H9 (cell line): ENCODE measurements at regions not wholly inside any gene's neighbourhood (a gene's known extent, or its start where the extent isn't known, plus 50 kb on each side); places are given as distances from the start of the nearest gene placed in this dataset.

Source experiments
- DNase-seq: peaks from one replicate; pipeline ENCODE4 v3.0.0-alpha.2; 2017
- H2AFZ ChIP-seq: one replicate; pipeline ENCODE4 v1.6.1; 2013; ENCODE audit warnings: mild to moderate bottlenecking, low read length, control low read depth, moderate library complexity
- H2AK5ac ChIP-seq: 2 replicates; pipeline ENCODE4 v1.6.1; 2013; ENCODE audit warnings: low read length, control low read depth, mixed read lengths; ENCODE audit not compliant: insufficient read length
- H2BK120ac ChIP-seq: one replicate; pipeline ENCODE4 v1.6.1; 2013; ENCODE audit warnings: low read depth, mild to moderate bottlenecking, low read length, control low read depth, inconsistent platforms; ENCODE audit not compliant: poor library complexity, severe bottlenecking
- H2BK12ac ChIP-seq: 2 replicates; pipeline ENCODE4 v1.6.1; 2013; ENCODE audit warnings: low read length, control low read depth, mixed read lengths, low read depth; ENCODE audit not compliant: insufficient read length
- H2BK15ac ChIP-seq: 2 replicates; pipeline ENCODE4 v1.6.1; 2013; ENCODE audit warnings: low read depth, low read length, control low read depth
- H2BK20ac ChIP-seq: one replicate; pipeline ENCODE4 v1.6.1; 2013; ENCODE audit warnings: low read depth, mild to moderate bottlenecking, low read length, control low read depth, inconsistent platforms; ENCODE audit not compliant: poor library complexity, severe bottlenecking
- H2BK5ac ChIP-seq: 2 replicates; pipeline ENCODE4 v1.6.1; 2013; ENCODE audit warnings: low read length, control low read depth, mixed read lengths; ENCODE audit not compliant: insufficient read length
- H3K14ac ChIP-seq: 2 replicates; pipeline ENCODE4 v1.6.1; 2013; ENCODE audit warnings: low read length, control low read depth; ENCODE audit not compliant: insufficient read depth
- H3K18ac ChIP-seq: 2 replicates; pipeline ENCODE4 v1.6.1; 2013; ENCODE audit warnings: low read depth, mild to moderate bottlenecking, mixed read lengths, low read length, control low read depth; ENCODE audit not compliant: insufficient read length
- H3K23ac ChIP-seq: 2 replicates; pipeline ENCODE4 v1.6.1; 2013; ENCODE audit warnings: low read length, control low read depth, mixed read lengths, low read depth; ENCODE audit not compliant: insufficient read length
- H3K23me2 ChIP-seq: 2 replicates; pipeline ENCODE4 v1.6.1; 2013; ENCODE audit warnings: low read depth, mild to moderate bottlenecking, mixed read lengths, low read length, control low read depth; ENCODE audit not compliant: insufficient read length, poor library complexity, severe bottlenecking
- H3K27ac ChIP-seq: 2 replicates; pipeline ENCODE4 v1.5.1; 2013; ENCODE audit warnings: low read length, control low read depth, mixed read lengths, low read depth; ENCODE audit not compliant: insufficient read length
- H3K27me3 ChIP-seq: 2 replicates; pipeline ENCODE4 v1.6.1; 2013; ENCODE audit warnings: low read length, control low read depth, inconsistent platforms; ENCODE audit not compliant: insufficient read depth
- H3K4ac ChIP-seq: 2 replicates; pipeline ENCODE4 v1.6.1; 2013; ENCODE audit warnings: low read depth, mild to moderate bottlenecking, control low read depth, inconsistent platforms, low read length, moderate library complexity
- H3K4me1 ChIP-seq: 2 replicates; pipeline ENCODE4 v1.6.1; 2013; ENCODE audit warnings: low read length, control low read depth, inconsistent platforms; ENCODE audit not compliant: insufficient read depth
- H3K4me2 ChIP-seq: 2 replicates; pipeline ENCODE4 v1.6.1; 2013; ENCODE audit warnings: low read length, control low read depth, mixed read lengths; ENCODE audit not compliant: insufficient read length, insufficient read depth
- H3K56ac ChIP-seq: 2 replicates; pipeline ENCODE4 v1.6.1; 2013; ENCODE audit warnings: low read depth, mild to moderate bottlenecking, mixed read lengths, low read length, control low read depth; ENCODE audit not compliant: insufficient read length
- H3K79me1 ChIP-seq: 2 replicates; pipeline ENCODE4 v1.6.1; 2013; ENCODE audit warnings: low read depth, mild to moderate bottlenecking, moderate library complexity, low read length, control low read depth, inconsistent platforms; ENCODE audit not compliant: insufficient read depth, poor library complexity, severe bottlenecking
- H3K79me2 ChIP-seq: 2 replicates; pipeline ENCODE4 v1.6.1; 2013; ENCODE audit warnings: low read length, control low read depth, inconsistent platforms; ENCODE audit not compliant: insufficient read depth
- H3K9ac ChIP-seq: 2 replicates; pipeline ENCODE4 v1.6.1; 2013; ENCODE audit warnings: low read length, control low read depth, mixed read lengths; ENCODE audit not compliant: insufficient read length; ENCODE audit errors: extremely low read depth
- H3K9me3 ChIP-seq: one replicate; pipeline ENCODE4 v1.6.1; 2013; ENCODE audit warnings: low read depth, low read length, inconsistent platforms; ENCODE audit not compliant: control insufficient read depth
- H3T11ph ChIP-seq: one replicate; pipeline ENCODE4 v1.6.1; 2013; ENCODE audit warnings: mild to moderate bottlenecking, low read length, control low read depth, inconsistent platforms
- H4K20me1 ChIP-seq: one replicate; pipeline ENCODE4 v1.6.1; 2013; ENCODE audit not compliant: control insufficient read depth, insufficient read length, insufficient read depth
- H4K5ac ChIP-seq: 2 replicates; pipeline ENCODE4 v1.6.1; 2013; ENCODE audit warnings: low read depth, mild to moderate bottlenecking, mixed read lengths, low read length, control low read depth; ENCODE audit not compliant: insufficient read length
- H4K8ac ChIP-seq: replicated peaks from 2 replicates; pipeline ENCODE4 v1.6.1; 2013; ENCODE audit warnings: low read length, control low read depth, mixed read lengths, low read depth; ENCODE audit not compliant: insufficient read length
- H4K91ac ChIP-seq: 2 replicates; pipeline ENCODE4 v1.6.1; 2013; ENCODE audit warnings: low read depth, mild to moderate bottlenecking, moderate library complexity, mixed read lengths, low read length, control low read depth; ENCODE audit not compliant: insufficient read length
- H3K27ac Mint-ChIP-seq, 3 experiments: 2 replicates in 2 of 3; 3 replicates in 1 of 3; pipeline ENCODE4 v1.8.0; 2020 to 2021; ENCODE audit warnings: mixed read lengths in 3 of 3, mild to moderate bottlenecking in 1 of 3, moderate library complexity in 1 of 3
- H3K27me3 Mint-ChIP-seq: 2 replicates; pipeline ENCODE4 v1.8.0; 2021; ENCODE audit warnings: low read depth, mild to moderate bottlenecking, moderate library complexity, mixed read lengths
- H3K36me3 Mint-ChIP-seq, 3 experiments: 2 replicates in 2 of 3; 3 replicates in 1 of 3; pipeline ENCODE4 v1.8.0; 2020 to 2021; ENCODE audit warnings: low read depth in 3 of 3, mixed read lengths in 3 of 3; ENCODE audit not compliant: insufficient read depth in 1 of 3
- H3K4me1 Mint-ChIP-seq, 2 experiments: 2 replicates each; pipeline ENCODE4 v1.8.0; 2020; ENCODE audit warnings: mixed read lengths in 2 of 2
- H3K4me3 Mint-ChIP-seq, 2 experiments: 2 replicates in 1 of 2; 3 replicates in 1 of 2; pipeline ENCODE4 v1.8.0; 2020 to 2021; ENCODE audit warnings: mild to moderate bottlenecking in 2 of 2, mixed read lengths in 2 of 2, moderate library complexity in 1 of 2
- H3K9me3 Mint-ChIP-seq, 2 experiments: 2 replicates in 1 of 2; 3 replicates in 1 of 2; pipeline ENCODE4 v1.8.0; 2020; ENCODE audit warnings: mild to moderate bottlenecking in 2 of 2, mixed read lengths in 2 of 2, moderate library complexity in 1 of 2
- CTCF ChIP-seq: fragments of 200-600 bp; sonication (generic); conservative IDR thresholded peaks from 3 replicates; pipeline ENCODE4 v1.8.0; 2021; ENCODE audit warnings: antibody characterized with exemption, mild to moderate bottlenecking

- Histone ChIP-seq H3K56ac (no peak overlapping the region), H2AFZ (no peak overlapping the region), H3K23me2 (no peaks in the 10 kb centered on the region), H2AK5ac (no peak overlapping the region), H3K9me3 (peaks cover 11% of the 10 kb centered on the region), H3K9ac (no peak overlapping the region), H2BK20ac (no peak overlapping the region), H3K14ac (no peak overlapping the region), H3K18ac (no peak overlapping the region), H4K5ac (no peak overlapping the region), H3K79me2 (no peaks in the 10 kb centered on the region), H2BK12ac (no peak overlapping the region), H3K4ac (no peak overlapping the region), H4K91ac (no peak overlapping the region), H2BK5ac (no peak overlapping the region), H3K27me3 (no peaks in the 10 kb centered on the region), H2BK120ac (no peak overlapping the region), H3K79me1 (no peaks in the 10 kb centered on the region), H2BK15ac (no peak overlapping the region), H3K23ac (no peak overlapping the region), H3T11ph (no peak overlapping the region), H4K8ac (no peak overlapping the region), H3K4me2 (no peak overlapping the region), H4K20me1 (no peaks in the 10 kb centered on the region), H3K27ac (no peak overlapping the region), H3K4me1 (no peaks in the 10 kb centered on the region)
- no peak for TF ChIP-seq CTCF
- H3K9me3 Mint-ChIP-seq, result peaks cover 43 to 48% of the 10 kb centered on the region in 2 experiments
- no peak overlapping the region for H3K27ac Mint-ChIP-seq
- DNase-seq, result no peak
- H3K4me1 Mint-ChIP-seq, result no peaks in the 10 kb centered on the region
- no peak overlapping the region for H3K4me3 Mint-ChIP-seq
- no peaks in the 10 kb centered on the region for H3K36me3 Mint-ChIP-seq
- H3K27me3 Mint-ChIP-seq, result no peaks in the 10 kb centered on the region; the same call in 1 of the 2 replicates
Observed at GRCh38 chrX:13232484-13232883, 87.4 kb downstream of the ATXN3L start.
